ENCODE measurements at regions not wholly inside any gene's neighbourhood (a gene's known extent, or its start where the extent isn't known, plus 50 kb on each side); places are given as distances from the start of the nearest gene placed in this dataset.

DNA sequence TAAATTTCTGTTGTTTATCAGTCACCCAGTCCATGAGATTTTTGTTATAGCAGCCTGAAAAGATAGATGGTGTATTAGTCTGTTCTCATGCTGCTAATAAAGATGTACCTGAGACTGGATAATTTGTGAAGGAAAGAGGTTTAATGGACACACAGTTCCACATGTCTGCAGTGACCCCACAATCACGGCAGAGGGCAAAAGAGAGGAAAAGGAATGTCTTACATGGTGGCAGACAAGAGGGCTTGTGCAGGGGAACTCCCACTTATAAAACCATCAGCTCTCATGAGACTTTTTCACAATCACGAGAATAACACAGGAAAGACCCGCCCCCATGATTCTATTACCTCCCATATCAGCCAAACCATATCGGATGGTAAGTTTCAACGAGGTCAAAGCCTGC is 309.2 kb downstream of the LIG4 start:
- Histone ChIP-seq H3K27me3 (ENCODE audit: control insufficient read depth, insufficient read depth, low read length) (no peaks in the 10 kb centered on the region), H3K4me3 (ENCODE audit: low read depth, low read length) (no peak overlapping the region), H3K4me1 (ENCODE audit: control insufficient read depth, insufficient read depth, low read length) (no peaks in the 10 kb centered on the region), H3K9me3 (ENCODE audit: control insufficient read depth, insufficient read depth, low read length) (no peaks in the 10 kb centered on the region), H3K36me3 (ENCODE audit: control insufficient read depth, insufficient read depth, low read length) (no peaks in the 10 kb centered on the region), H3K27ac (ENCODE audit: low read depth, low read length) (no peak overlapping the region)
- WGBS (ENCODE audit: insufficient coverage), result 95% methylated on average over 2 of the region's 5 CpGs
- no peak for DNase-seq (ENCODE audit: low read depth in 4 of 6, low spot score in 6 of 6)

DNA sequence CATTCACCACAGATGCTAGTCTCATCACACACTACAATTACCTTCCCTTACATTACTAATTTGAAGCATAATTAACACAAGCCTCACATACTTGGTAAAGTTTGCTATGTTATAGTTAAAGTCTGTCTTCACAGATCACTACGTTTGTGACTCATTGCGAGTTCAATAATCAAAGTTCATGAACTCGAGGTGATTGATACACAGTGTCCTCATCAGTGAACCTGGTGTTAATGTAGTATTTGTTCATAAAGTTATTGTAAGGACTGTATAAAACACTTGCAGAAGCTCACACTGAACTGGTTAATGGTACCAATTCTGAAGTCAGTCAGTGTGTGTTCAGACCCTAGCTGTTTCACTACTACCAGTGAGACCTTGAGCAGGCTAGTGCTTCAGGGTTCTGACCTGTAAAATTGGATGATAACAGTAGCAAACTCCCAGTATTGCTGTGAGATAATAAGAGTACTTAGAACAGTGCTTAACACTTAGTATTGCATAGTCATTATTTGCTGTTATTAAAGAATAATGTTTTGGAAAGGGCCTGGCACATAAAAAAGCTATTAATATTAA is 313.3 kb downstream of the LIG4 start:
- 94% methylated on average over 3 of the region's 3 CpGs for WGBS (ENCODE audit: insufficient coverage)
- no peak overlapping the region for H3K27ac ChIP-seq (ENCODE audit: low read depth, low read length)
- H3K4me3 ChIP-seq (ENCODE audit: low read depth, low read length), result no peak overlapping the region
- no peak for DNase-seq (ENCODE audit: low read depth in 4 of 6, low spot score in 6 of 6)
- no peaks in the 10 kb centered on the region for H3K36me3 ChIP-seq (ENCODE audit: control insufficient read depth, insufficient read depth, low read length)
- no peaks in the 10 kb centered on the region for H3K9me3 ChIP-seq (ENCODE audit: control insufficient read depth, insufficient read depth, low read length)
- no peaks in the 10 kb centered on the region for H3K27me3 ChIP-seq (ENCODE audit: control insufficient read depth, insufficient read depth, low read length)
- no peaks in the 10 kb centered on the region for H3K4me1 ChIP-seq (ENCODE audit: control insufficient read depth, insufficient read depth, low read length)

DNA sequence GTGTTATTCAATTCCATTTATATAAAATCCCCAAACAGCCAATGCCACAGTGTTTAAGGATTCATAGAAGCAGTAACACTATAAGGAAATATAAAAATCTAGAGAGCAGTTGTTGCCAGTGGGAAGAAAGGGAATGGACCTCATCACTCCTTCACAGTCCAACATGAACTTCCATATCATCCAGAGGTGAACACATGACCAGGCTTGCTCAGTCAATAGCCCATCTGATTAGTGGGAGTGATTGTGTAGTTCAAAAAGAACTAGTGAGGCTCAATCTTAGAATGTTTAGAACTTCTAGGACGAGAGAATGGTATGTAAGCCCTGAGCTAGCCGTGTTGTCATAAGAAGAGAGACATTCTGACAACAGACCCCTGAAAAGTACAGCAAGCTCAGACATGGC is 314.1 kb downstream of the LIG4 start:
- no peaks in the 10 kb centered on the region for H3K4me1 ChIP-seq (ENCODE audit: control insufficient read depth, insufficient read depth, low read length)
- no peak for DNase-seq (ENCODE audit: low read depth in 4 of 6, low spot score in 6 of 6)
- H3K27me3 ChIP-seq (ENCODE audit: control insufficient read depth, insufficient read depth, low read length), result no peaks in the 10 kb centered on the region
- WGBS (ENCODE audit: insufficient coverage), result 100% methylated on average over 2 of the region's 2 CpGs
- no peak overlapping the region for H3K27ac ChIP-seq (ENCODE audit: low read depth, low read length)
- no peaks in the 10 kb centered on the region for H3K9me3 ChIP-seq (ENCODE audit: control insufficient read depth, insufficient read depth, low read length)
- H3K4me3 ChIP-seq (ENCODE audit: low read depth, low read length), result no peak overlapping the region
- H3K36me3 ChIP-seq (ENCODE audit: control insufficient read depth, insufficient read depth, low read length), result no peaks in the 10 kb centered on the region

DNA sequence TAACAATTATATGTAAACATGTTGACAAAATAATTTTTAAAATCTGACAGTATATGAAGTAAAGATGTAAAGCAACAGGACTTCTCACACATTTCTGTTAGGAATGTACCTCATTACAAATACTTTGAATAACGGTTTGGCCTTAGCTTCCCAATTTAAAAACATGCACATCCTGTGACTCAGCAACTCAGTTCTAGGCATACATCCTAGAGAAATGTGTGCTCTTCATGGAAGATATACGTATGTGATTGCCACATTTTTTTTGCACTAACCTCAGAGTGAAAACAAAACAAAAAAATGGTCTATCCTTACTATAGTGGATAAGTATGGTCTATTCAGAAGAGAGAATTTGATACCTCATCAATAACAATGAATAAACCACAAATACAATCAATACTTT is 314.6 kb downstream of the LIG4 start:
- Histone ChIP-seq H3K4me3 (ENCODE audit: low read depth, low read length) (no peak overlapping the region), H3K36me3 (ENCODE audit: control insufficient read depth, insufficient read depth, low read length) (no peaks in the 10 kb centered on the region), H3K4me1 (ENCODE audit: control insufficient read depth, insufficient read depth, low read length) (no peaks in the 10 kb centered on the region), H3K9me3 (ENCODE audit: control insufficient read depth, insufficient read depth, low read length) (no peaks in the 10 kb centered on the region), H3K27ac (ENCODE audit: low read depth, low read length) (no peak overlapping the region), H3K27me3 (ENCODE audit: control insufficient read depth, insufficient read depth, low read length) (no peaks in the 10 kb centered on the region)
- no CpG with 5 or more reads among the region's 2 CpGs for WGBS (ENCODE audit: insufficient coverage)
- no peak for DNase-seq (ENCODE audit: low read depth in 4 of 6, low spot score in 6 of 6)

DNA sequence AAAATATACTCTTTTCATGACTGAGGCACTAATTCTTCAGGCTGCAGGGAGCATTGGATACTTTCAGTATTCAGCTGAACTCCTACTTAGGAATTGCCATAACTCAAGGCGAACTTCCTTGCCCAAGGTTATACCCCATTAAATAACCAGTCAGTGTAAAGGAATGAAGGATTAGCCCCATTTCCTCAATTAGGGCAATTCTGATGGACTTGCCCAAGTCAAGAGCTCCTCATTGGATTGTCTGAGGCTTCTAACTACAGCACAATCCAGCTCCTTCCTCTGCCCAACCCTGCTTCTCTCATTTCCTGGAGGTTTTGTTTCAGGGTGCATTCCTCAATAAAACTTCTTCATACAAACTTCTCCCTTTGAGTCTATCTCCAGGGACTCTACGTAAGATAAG is 329.2 kb downstream of the LIG4 start:
- H3K36me3 ChIP-seq (ENCODE audit: control insufficient read depth, insufficient read depth, low read length), result no peaks in the 10 kb centered on the region
- H3K4me1 ChIP-seq (ENCODE audit: control insufficient read depth, insufficient read depth, low read length), result no peaks in the 10 kb centered on the region
- H3K4me3 ChIP-seq (ENCODE audit: low read depth, low read length), result no peak overlapping the region
- 80% methylated on average over 1 of the region's 2 CpGs for WGBS (ENCODE audit: insufficient coverage)
- no peaks in the 10 kb centered on the region for H3K27me3 ChIP-seq (ENCODE audit: control insufficient read depth, insufficient read depth, low read length)
- no peak for DNase-seq (ENCODE audit: low read depth in 4 of 6, low spot score in 6 of 6)
- peaks cover 1% of the 10 kb centered on the region for H3K9me3 ChIP-seq (ENCODE audit: control insufficient read depth, insufficient read depth, low read length)
- no peak overlapping the region for H3K27ac ChIP-seq (ENCODE audit: low read depth, low read length)

DNA sequence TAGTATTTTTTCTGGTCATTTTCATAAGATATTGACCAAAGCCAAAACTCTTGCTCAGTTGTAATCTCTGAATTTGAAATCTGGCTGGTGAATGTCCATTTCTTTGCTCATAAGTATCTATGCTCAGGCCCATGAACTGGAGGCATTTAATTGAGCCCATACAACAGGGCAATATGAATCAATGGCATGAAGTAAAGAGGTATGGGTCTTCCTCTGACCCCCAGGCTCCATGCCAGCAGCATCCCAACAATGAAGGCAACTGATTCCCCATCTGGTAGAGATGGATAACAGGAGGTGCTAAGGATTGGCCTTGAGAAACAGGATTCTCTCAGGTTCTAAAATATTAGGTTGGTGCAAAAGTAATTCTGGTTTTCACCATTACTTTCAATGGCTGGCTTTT is 330.8 kb downstream of the LIG4 start:
- H3K4me3 ChIP-seq (ENCODE audit: low read depth, low read length), result no peak overlapping the region
- peaks cover 1% of the 10 kb centered on the region for H3K9me3 ChIP-seq (ENCODE audit: control insufficient read depth, insufficient read depth, low read length)
- H3K4me1 ChIP-seq (ENCODE audit: control insufficient read depth, insufficient read depth, low read length), result no peaks in the 10 kb centered on the region
- no peaks in the 10 kb centered on the region for H3K27me3 ChIP-seq (ENCODE audit: control insufficient read depth, insufficient read depth, low read length)
- no peaks in the 10 kb centered on the region for H3K36me3 ChIP-seq (ENCODE audit: control insufficient read depth, insufficient read depth, low read length)
- H3K27ac ChIP-seq (ENCODE audit: low read depth, low read length), result no peak overlapping the region
- DNase-seq (ENCODE audit: low read depth in 4 of 6, low spot score in 6 of 6), result no peak

DNA sequence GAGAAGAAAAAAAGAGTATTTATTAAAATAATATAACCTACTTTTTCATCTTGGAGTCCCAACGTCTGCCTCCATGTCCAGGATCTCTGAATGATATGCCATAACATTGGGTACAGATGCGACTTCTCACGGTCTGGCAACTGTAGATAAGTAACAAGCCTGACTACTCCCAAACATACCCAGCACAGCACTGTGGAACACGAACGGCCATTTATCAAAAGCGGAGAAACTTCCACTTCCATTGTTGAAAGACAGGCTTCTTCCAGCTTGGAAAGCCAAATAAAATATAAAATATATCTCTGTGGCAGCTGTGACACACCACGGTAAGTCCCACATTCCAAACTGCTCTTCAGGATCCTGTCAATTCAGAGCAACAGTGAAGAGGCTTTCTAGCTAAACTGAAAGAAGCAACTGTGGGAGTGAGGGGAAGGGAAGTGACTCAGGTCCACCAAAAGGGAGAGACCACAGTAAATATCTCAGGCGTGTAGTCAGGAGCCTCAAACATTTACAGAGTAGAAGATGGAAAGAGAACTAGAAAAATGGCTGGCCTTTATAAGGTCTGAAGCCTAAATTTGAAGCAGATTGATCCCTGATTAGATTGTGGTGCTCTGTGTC is 331.7 kb downstream of the LIG4 start:
- H3K9me3 ChIP-seq (ENCODE audit: control insufficient read depth, insufficient read depth, low read length), result peaks cover 1% of the 10 kb centered on the region
- H3K36me3 ChIP-seq (ENCODE audit: control insufficient read depth, insufficient read depth, low read length), result no peaks in the 10 kb centered on the region
- H3K27me3 ChIP-seq (ENCODE audit: control insufficient read depth, insufficient read depth, low read length), result no peaks in the 10 kb centered on the region
- no peak for DNase-seq (ENCODE audit: low read depth in 4 of 6, low spot score in 6 of 6)
- H3K4me1 ChIP-seq (ENCODE audit: control insufficient read depth, insufficient read depth, low read length), result no peaks in the 10 kb centered on the region
- no peak overlapping the region for H3K27ac ChIP-seq (ENCODE audit: low read depth, low read length)
- WGBS (ENCODE audit: insufficient coverage), result 88% methylated on average over 6 of the region's 8 CpGs
- no peak overlapping the region for H3K4me3 ChIP-seq (ENCODE audit: low read depth, low read length)

DNA sequence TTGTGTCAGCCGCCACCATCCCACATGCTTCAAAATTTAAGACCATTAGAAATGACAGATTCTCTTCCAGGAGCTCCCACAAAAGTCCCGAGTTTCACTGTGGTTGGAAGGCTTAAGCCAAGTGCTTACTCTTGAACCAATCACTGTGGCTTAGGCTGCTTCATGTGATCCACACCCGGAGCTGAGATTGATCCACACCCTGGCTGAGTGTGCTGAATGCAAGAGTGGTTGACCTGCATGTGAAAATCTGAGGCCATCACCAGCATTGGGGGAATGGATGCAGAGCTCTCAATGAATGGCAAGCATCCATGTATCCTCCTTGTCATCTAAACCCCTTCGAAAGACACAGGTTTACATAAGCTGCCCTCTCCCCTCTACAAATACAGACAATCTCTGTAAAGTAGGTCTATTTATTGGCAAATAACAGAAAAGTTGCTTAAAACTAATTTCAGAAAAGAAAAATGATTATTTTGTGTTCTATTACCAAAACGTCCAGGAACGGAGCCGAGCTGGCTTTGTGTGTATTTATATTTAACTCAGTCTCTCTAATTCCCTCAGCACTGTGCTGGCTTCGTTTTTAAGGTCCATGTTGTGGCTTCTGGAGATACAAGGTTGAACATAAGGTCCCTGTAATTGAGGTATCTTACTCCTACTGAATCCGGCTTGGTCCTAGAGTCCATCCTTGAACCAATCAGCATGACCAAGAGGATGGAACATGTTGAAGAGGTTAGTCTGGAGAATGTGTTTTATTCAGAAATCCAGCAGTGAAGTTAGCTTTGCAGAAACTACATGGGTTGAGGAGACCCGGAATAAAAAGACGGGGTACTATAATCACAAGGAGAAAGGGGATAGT is 332.4 kb downstream of the LIG4 start:
- H3K4me1 ChIP-seq (ENCODE audit: control insufficient read depth, insufficient read depth, low read length), result no peaks in the 10 kb centered on the region
- H3K36me3 ChIP-seq (ENCODE audit: control insufficient read depth, insufficient read depth, low read length), result no peaks in the 10 kb centered on the region
- WGBS (ENCODE audit: insufficient coverage), result 96% methylated on average over 4 of the region's 11 CpGs
- no peak overlapping the region for H3K27ac ChIP-seq (ENCODE audit: low read depth, low read length)
- no peaks in the 10 kb centered on the region for H3K9me3 ChIP-seq (ENCODE audit: control insufficient read depth, insufficient read depth, low read length)
- no peaks in the 10 kb centered on the region for H3K27me3 ChIP-seq (ENCODE audit: control insufficient read depth, insufficient read depth, low read length)
- no peak for DNase-seq (ENCODE audit: low read depth in 4 of 6, low spot score in 6 of 6)
- no peak overlapping the region for H3K4me3 ChIP-seq (ENCODE audit: low read depth, low read length)

DNA sequence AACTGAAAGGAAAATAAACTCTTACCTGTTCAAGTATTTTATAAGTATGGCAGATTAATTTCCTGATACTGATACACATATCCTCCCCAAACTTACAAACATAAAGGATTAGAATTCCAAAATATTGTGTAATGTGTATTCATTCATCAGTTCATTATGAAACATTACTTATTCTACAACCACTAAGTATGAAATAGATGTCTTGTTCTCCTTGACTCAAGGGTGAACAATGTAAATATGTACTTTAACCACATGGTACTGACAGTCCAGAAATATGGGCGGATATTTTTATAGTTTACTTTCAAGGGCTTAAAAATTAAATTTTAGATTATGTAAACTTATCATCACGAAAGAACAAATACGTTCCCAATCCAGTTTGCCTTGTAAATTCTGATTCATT is 334.0 kb downstream of the LIG4 start:
- WGBS (ENCODE audit: insufficient coverage), result 0% methylated on average over 1 of the region's 3 CpGs
- Histone ChIP-seq H3K27me3 (ENCODE audit: control insufficient read depth, insufficient read depth, low read length) (no peaks in the 10 kb centered on the region), H3K27ac (ENCODE audit: low read depth, low read length) (no peak overlapping the region), H3K9me3 (ENCODE audit: control insufficient read depth, insufficient read depth, low read length) (no peaks in the 10 kb centered on the region), H3K4me3 (ENCODE audit: low read depth, low read length) (no peak overlapping the region), H3K4me1 (ENCODE audit: control insufficient read depth, insufficient read depth, low read length) (no peaks in the 10 kb centered on the region), H3K36me3 (ENCODE audit: control insufficient read depth, insufficient read depth, low read length) (no peaks in the 10 kb centered on the region)
- no peak for DNase-seq (ENCODE audit: low read depth in 4 of 6, low spot score in 6 of 6)

DNA sequence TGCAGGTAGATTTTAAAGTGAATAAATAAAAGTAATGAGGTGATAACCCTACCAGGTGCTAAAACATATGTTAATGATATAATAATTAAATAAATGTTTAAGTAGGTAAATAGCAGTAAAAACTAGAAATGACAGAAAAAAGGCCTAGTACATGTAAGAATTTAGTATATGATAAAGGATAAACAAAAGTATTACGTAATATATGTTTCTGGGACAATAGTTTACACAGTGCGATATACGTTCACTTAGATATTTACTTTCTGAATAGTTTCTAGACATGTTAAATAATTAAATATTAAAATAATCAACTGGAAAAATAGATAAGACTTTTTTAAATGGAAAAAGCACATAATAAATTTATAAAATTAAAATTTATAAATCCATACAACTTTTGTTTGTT is 340.9 kb downstream of the LIG4 start:
- no peak overlapping the region for H3K4me3 ChIP-seq (ENCODE audit: low read depth, low read length)
- H3K36me3 ChIP-seq (ENCODE audit: control insufficient read depth, insufficient read depth, low read length), result no peaks in the 10 kb centered on the region
- no peak for DNase-seq (ENCODE audit: low read depth in 4 of 6, low spot score in 6 of 6)
- no CpG with 5 or more reads among the region's 3 CpGs for WGBS (ENCODE audit: insufficient coverage)
- H3K27ac ChIP-seq (ENCODE audit: low read depth, low read length), result no peak overlapping the region
- peaks cover 5% of the 10 kb centered on the region for H3K27me3 ChIP-seq (ENCODE audit: control insufficient read depth, insufficient read depth, low read length)
- no peaks in the 10 kb centered on the region for H3K4me1 ChIP-seq (ENCODE audit: control insufficient read depth, insufficient read depth, low read length)
- H3K9me3 ChIP-seq (ENCODE audit: control insufficient read depth, insufficient read depth, low read length), result no peaks in the 10 kb centered on the region
